HepG2 (cell line): ENCODE measurements at regions not wholly inside any gene's neighbourhood (a gene's known extent, or its start where the extent isn't known, plus 50 kb on each side); places are given as distances from the start of the nearest gene placed in this dataset.

ENCODE experiments used
- ATAC-seq: fragments of 200-7000 bp; cut with Tn5 transposase; 3 replicates; pipeline ENCODE4 v1.9.1; 2020; ENCODE audit warnings: mild to moderate bottlenecking, moderate library complexity
- BruUV-seq: library from RNA; stranded (reverse); fragments of 400-500 nt; replicated peaks from 2 replicates; lab custom pipeline; 2021; lab: Mats Ljungman, UMichigan
- CTCF ChIA-PET: fragments of 300-600 bp; formaldehyde crosslinking; extraction: SDS; loops from one replicate; lab custom pipeline; 2021; ENCODE audit warnings: low total read pairs, inconsistent platforms, low intra/inter-chr PET ratio; lab: Yijun Ruan, JAX
- POLR2A ChIA-PET: fragments of 350-600 bp; sonication (Branson Sonifier 250); formaldehyde crosslinking; loops from one replicate; lab custom pipeline; 2020; ENCODE audit warnings: antibody characterized with exemption, inconsistent platforms; lab: Yijun Ruan, JAX
- DNase-seq: peaks from one replicate; pipeline ENCODE4 v3.0.0-alpha.2; 2015; ENCODE audit warnings: low spot score
- FAIRE-seq: peaks from 3 replicates; lab custom pipeline; 2011; peaks lifted over from hg19 to GRCh38; lab: Jason Lieb, UNC
- H2AFZ ChIP-seq: one replicate; pipeline ENCODE4 v1.6.1; 2011; ENCODE audit warnings: low read length, inconsistent platforms
- H3K27ac ChIP-seq: fragments of 300-600 bp; 3 replicates; pipeline ENCODE4 v1.8.0; 2011; ENCODE audit warnings: mixed run types, mild to moderate bottlenecking, mixed read lengths, low read length, inconsistent platforms; ENCODE audit not compliant: insufficient read depth; ENCODE audit errors: extremely low read length
- H3K27me3 ChIP-seq, 2 experiments: fragments of 200-600 bp in 1 of 2; 2 replicates in 1 of 2; 3 replicates in 1 of 2; pipeline versions ENCODE4 v1.6.0 to v1.8.0; 2011; ENCODE audit warnings: low read length in 2 of 2, mild to moderate bottlenecking in 2 of 2, moderate library complexity in 2 of 2, inconsistent platforms in 1 of 2; ENCODE audit not compliant: insufficient read depth in 2 of 2, control insufficient read depth in 1 of 2
- H3K36me3 ChIP-seq, 2 experiments: fragments of 200-600 bp in 1 of 2; replicated peaks in 1 of 2; 2 replicates in 1 of 2; 3 replicates in 1 of 2; pipeline versions ENCODE4 v1.5.1 to v1.8.0; 2011; ENCODE audit warnings: low read length in 2 of 2, inconsistent platforms in 1 of 2; ENCODE audit not compliant: insufficient read depth in 2 of 2, control insufficient read depth in 1 of 2
- H3K4me1 ChIP-seq: 2 replicates; pipeline ENCODE4 v1.5.1; 2012; ENCODE audit warnings: low read length, inconsistent platforms; ENCODE audit not compliant: insufficient read depth
- H3K4me2 ChIP-seq: 2 replicates; pipeline ENCODE4 v1.6.0; 2011; ENCODE audit warnings: low read depth, low read length, inconsistent platforms
- H3K4me3 ChIP-seq, 3 experiments: fragments of 200-600 bp in 1 of 3; sonication (generic), shearing (Covaris generic) in 1 of 3; replicated peaks in 1 of 3; 2 replicates each; pipeline ENCODE4 v1.5.1; 2011 to 2016; ENCODE audit warnings: low read length in 3 of 3, inconsistent platforms in 2 of 3, low read depth in 2 of 3, mild to moderate bottlenecking in 2 of 3, control low read depth in 1 of 3, mixed read lengths in 1 of 3; ENCODE audit not compliant: insufficient read depth in 1 of 3
- H3K79me2 ChIP-seq: one replicate; pipeline ENCODE4 v1.6.1; 2011; ENCODE audit warnings: low read length, inconsistent platforms; ENCODE audit not compliant: insufficient read depth
- H3K9ac ChIP-seq: 2 replicates; pipeline ENCODE4 v1.6.0; 2011; ENCODE audit warnings: mild to moderate bottlenecking, low read depth, low read length, inconsistent platforms; ENCODE audit not compliant: insufficient read depth
- H3K9me3 ChIP-seq: 2 replicates; pipeline ENCODE4 v1.5.1; 2012; ENCODE audit warnings: mild to moderate bottlenecking, low read length
- H4K20me1 ChIP-seq: 2 replicates; pipeline ENCODE4 v1.6.0; 2011; ENCODE audit warnings: inconsistent platforms, mild to moderate bottlenecking, low read length, moderate library complexity; ENCODE audit not compliant: insufficient read depth
- CHD2 ChIP-seq: IDR thresholded peaks from 2 replicates; pipeline ENCODE4 v1.6.1; 2011; ENCODE audit warnings: low read depth, low read length, improper control_type of control experiment
- HOXD1 ChIP-seq: sonication (generic); formaldehyde crosslinking; IDR thresholded peaks from 2 replicates; pipeline ENCODE4 v1.5.0; 2020; ENCODE audit warnings: missing genetic modification reagents
- MXD4 ChIP-seq: IDR thresholded peaks from 2 replicates; pipeline ENCODE4 v1.6.1; 2016; ENCODE audit warnings: mild to moderate bottlenecking, missing biosample characterization, missing genetic modification reagents
- NAIF1 ChIP-seq: sonication (generic); formaldehyde crosslinking; IDR thresholded peaks from 2 replicates; pipeline ENCODE4 v1.5.0; 2020; ENCODE audit warnings: mild to moderate bottlenecking, missing genetic modification reagents, borderline replicate concordance
- TRAFD1 ChIP-seq: sonication (generic); formaldehyde crosslinking; IDR thresholded peaks from 2 replicates; pipeline ENCODE4 v1.5.1; 2020; ENCODE audit warnings: missing genetic modification reagents, mild to moderate bottlenecking, borderline replicate concordance
- YY1 ChIP-seq: IDR thresholded peaks from 2 replicates; pipeline ENCODE4 v1.6.1; 2011; ENCODE audit warnings: low read length, low read depth, moderate library complexity, mild to moderate bottlenecking; ENCODE audit not compliant: insufficient read depth, insufficient replicate concordance
- ZFP1 ChIP-seq: IDR thresholded peaks from 2 replicates; pipeline ENCODE4 v1.6.1; 2016
- ZNF101 ChIP-seq: sonication (generic); formaldehyde crosslinking; IDR thresholded peaks from 2 replicates; pipeline ENCODE4 v1.4.0; 2020; ENCODE audit warnings: mild to moderate bottlenecking, low read depth, missing genetic modification reagents, borderline replicate concordance
- ZNF430 ChIP-seq: sonication (generic); formaldehyde crosslinking; IDR thresholded peaks from 2 replicates; pipeline ENCODE4 v1.9.0; 2021; ENCODE audit warnings: mild to moderate bottlenecking, missing genetic modification reagents
- ZNF44 ChIP-seq: sonication (generic); formaldehyde crosslinking; IDR thresholded peaks from 2 replicates; pipeline ENCODE4 v1.5.1; 2020; ENCODE audit warnings: mild to moderate bottlenecking, missing genetic modification reagents
- ZNF441 ChIP-seq: sonication (generic); formaldehyde crosslinking; IDR thresholded peaks from 2 replicates; pipeline ENCODE4 v1.7.0; 2021; ENCODE audit warnings: missing genetic modification reagents, borderline replicate concordance
- ZNF644 ChIP-seq: IDR thresholded peaks from 2 replicates; pipeline ENCODE4 v1.6.1; 2016; ENCODE audit warnings: low read depth
- ZNF782 ChIP-seq: sonication (generic); formaldehyde crosslinking; IDR thresholded peaks from 2 replicates; pipeline ENCODE4 v1.4.0; 2020; ENCODE audit warnings: missing genetic modification reagents, mild to moderate bottlenecking, borderline replicate concordance
- ZNF790 ChIP-seq: sonication (generic); formaldehyde crosslinking; IDR thresholded peaks from 2 replicates; pipeline ENCODE4 v1.8.0; 2022; ENCODE audit warnings: missing genetic modification reagents, mild to moderate bottlenecking, borderline replicate concordance
- WGBS: methylation state at CpG from one replicate; pipeline ENCODE4 v1.1.6; 2017; ENCODE audit warnings: low lambda C conversion rate; 5-methylcytosine and 5-hydroxymethylcytosine counted together
- in situ Hi-C: cut with HindIII; loops from 2 replicates; pipeline ENCODE4 v1.10.0; 2017; ENCODE audit warnings: low pct_unique_long_range_greater_than_20kb; ENCODE audit not compliant: extremely low pct_ligation_motif_present
- intact Hi-C: fragments of 100-400 bp; cut with micrococcal nuclease; formaldehyde crosslinking; loops from one replicate; pipeline ENCODE4 v1.10.0; 2022; ENCODE audit not compliant: unreplicated experiment
- TF ChIP-seq, protein P1 (sequence below): fragments of 450-650 bp; IDR thresholded peaks from 2 replicates; pipeline ENCODE4 v1.6.1; 2017

- TF ChIP-seq NAIF1 (CRISPR knock-in tag), result no peak
- TF ChIP-seq TRAFD1 (CRISPR knock-in tag), result no peak
- TF ChIP-seq ZNF44, result no peak
- TF ChIP-seq ZNF430 (CRISPR knock-in tag), result no peak
- no peak for TF ChIP-seq ZNF644 (CRISPR knock-in tag)
- TF ChIP-seq, protein P1, sequence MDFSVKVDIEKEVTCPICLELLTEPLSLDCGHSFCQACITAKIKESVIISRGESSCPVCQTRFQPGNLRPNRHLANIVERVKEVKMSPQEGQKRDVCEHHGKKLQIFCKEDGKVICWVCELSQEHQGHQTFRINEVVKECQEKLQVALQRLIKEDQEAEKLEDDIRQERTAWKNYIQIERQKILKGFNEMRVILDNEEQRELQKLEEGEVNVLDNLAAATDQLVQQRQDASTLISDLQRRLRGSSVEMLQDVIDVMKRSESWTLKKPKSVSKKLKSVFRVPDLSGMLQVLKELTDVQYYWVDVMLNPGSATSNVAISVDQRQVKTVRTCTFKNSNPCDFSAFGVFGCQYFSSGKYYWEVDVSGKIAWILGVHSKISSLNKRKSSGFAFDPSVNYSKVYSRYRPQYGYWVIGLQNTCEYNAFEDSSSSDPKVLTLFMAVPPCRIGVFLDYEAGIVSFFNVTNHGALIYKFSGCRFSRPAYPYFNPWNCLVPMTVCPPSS, result no peak
- no peak for TF ChIP-seq CHD2
- no peak for TF ChIP-seq ZNF782 (CRISPR knock-in tag)
- TF ChIP-seq ZFP1 (CRISPR knock-in tag), result no peak
- TF ChIP-seq ZNF101 (CRISPR knock-in tag), result no peak
- no peak for TF ChIP-seq YY1
- TF ChIP-seq ZNF441, result no peak
- TF ChIP-seq ZNF790, result no peak
- no peak for TF ChIP-seq MXD4 (CRISPR knock-in tag)
- TF ChIP-seq HOXD1, result no peak
- ChIA-PET POLR2A (interaction anchor here (0.8 to 1.3 kb wide), 2 partner anchors 19 to 668 kb away, joined by 3 to 5 read pairs; no protein-coding TSS in a partner anchor), CTCF (no interaction called here)
- in situ Hi-C loops (no loop called here), intact Hi-C loops (loop anchor here (2.0 to 10.0 kb wide), 2 partner anchors 19 to 965 kb away; partner anchors contain the start of gene RBM27)
- H3K9me3 ChIP-seq, result no peaks in the 10 kb centered on the region
- H2AFZ ChIP-seq, result no peak overlapping the region
- H3K4me2 ChIP-seq, result peak overlapping the region; percentile 85
- H3K79me2 ChIP-seq, result no peaks in the 10 kb centered on the region
- no peaks in the 10 kb centered on the region for H3K36me3 ChIP-seq
- H3K27me3 ChIP-seq, result no peaks in the 10 kb centered on the region
- no peaks in the 10 kb centered on the region for H4K20me1 ChIP-seq
- peak overlapping the region; percentile 62 for H3K9ac ChIP-seq
- peak; percentile 46 for ATAC-seq
- no peak for FAIRE-seq
- H3K27ac ChIP-seq, result peak overlapping the region; percentile 92
- peak; percentile 39 for DNase-seq
- WGBS, result 12% methylated on average over 3 of the region's 3 CpGs
- H3K4me3 ChIP-seq, result peak overlapping the region in 2 of 3 experiments; percentile 8 to 30; a peak in 1 of 6 replicates
- TSS peak; percentile 87 for BruUV-seq
- H3K4me1 ChIP-seq, result peaks cover 78% of the 10 kb centered on the region
These were observed 64.9 kb upstream of the STK32A start for GRCh38 chr5:147169901-147170300.
